ENCODE measurements at regions not wholly inside any gene's neighbourhood (a gene's known extent, or its start where the extent isn't known, plus 50 kb on each side); places are given as distances from the start of the nearest gene placed in this dataset.
A peak's percentile ranks its signal among the peaks of the same experiment; 100 is the strongest.

DNA sequence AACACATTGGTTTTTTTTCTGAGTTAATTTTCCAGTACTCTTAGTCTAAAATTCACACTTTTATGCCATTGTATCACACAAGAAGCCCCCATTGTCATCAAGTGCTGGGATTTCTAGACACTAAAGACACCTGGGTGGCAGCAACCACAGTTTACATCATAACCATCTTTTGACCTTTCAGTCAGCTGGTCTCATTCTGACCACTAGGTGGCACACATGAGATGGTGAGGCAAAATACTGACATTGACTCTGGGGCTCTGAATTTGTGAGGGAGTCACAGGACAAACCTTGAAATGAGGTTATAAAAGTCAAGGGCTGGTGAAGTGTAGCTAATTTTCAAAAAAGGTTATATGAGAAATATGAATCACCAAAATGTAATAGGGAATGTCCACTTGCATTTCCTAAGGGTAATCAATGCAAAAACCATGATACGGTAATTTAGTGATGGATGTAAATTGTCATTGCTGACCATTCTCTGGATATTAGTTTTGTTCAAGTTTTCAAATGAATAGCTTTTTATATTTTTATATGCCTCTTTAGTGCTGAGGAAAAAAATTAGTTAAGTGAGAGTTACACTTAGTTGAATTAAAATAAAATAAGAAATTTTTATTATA, 229.4 kb downstream of the DMAC1 start:
- TF ChIP-seq, protein P1, sequence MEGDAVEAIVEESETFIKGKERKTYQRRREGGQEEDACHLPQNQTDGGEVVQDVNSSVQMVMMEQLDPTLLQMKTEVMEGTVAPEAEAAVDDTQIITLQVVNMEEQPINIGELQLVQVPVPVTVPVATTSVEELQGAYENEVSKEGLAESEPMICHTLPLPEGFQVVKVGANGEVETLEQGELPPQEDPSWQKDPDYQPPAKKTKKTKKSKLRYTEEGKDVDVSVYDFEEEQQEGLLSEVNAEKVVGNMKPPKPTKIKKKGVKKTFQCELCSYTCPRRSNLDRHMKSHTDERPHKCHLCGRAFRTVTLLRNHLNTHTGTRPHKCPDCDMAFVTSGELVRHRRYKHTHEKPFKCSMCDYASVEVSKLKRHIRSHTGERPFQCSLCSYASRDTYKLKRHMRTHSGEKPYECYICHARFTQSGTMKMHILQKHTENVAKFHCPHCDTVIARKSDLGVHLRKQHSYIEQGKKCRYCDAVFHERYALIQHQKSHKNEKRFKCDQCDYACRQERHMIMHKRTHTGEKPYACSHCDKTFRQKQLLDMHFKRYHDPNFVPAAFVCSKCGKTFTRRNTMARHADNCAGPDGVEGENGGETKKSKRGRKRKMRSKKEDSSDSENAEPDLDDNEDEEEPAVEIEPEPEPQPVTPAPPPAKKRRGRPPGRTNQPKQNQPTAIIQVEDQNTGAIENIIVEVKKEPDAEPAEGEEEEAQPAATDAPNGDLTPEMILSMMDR (conservative IDR thresholded peaks at IDR 0.05): peak; percentile 78
- TF ChIP-seq EZH2 (IDR thresholded peaks at IDR 0.05; ENCODE audit: low read depth): no peak
